Activated naive CD4-positive, alpha-beta T cell treated with anti-CD3 and anti-CD28 coated beads, Interleukin-2, amount 10 ng/mL, durations not matched to agents 7 days and 5 days (primary cell): ENCODE measurements at regions not wholly inside any gene's neighbourhood (a gene's known extent, or its start where the extent isn't known, plus 50 kb on each side); places are given as distances from the start of the nearest gene placed in this dataset.

ENCODE experiments used
- CTCF ChIA-PET: fragments of 350-600 bp; sonication (Branson Sonifier 250); formaldehyde crosslinking; loops from one replicate; lab custom pipeline; 2021; ENCODE audit warnings: antibody characterized with exemption; lab: Charles Lee
- DNase-seq: peaks from one replicate; pipeline ENCODE4 v3.0.0-alpha.2; 2020
- H3K27ac Mint-ChIP-seq: one replicate; pipeline ENCODE4 v1.8.0; 2021; ENCODE audit warnings: mild to moderate bottlenecking, moderate library complexity, mixed read lengths
- H3K27me3 Mint-ChIP-seq: one replicate; pipeline ENCODE4 v1.8.0; 2021; ENCODE audit warnings: mild to moderate bottlenecking, mixed read lengths
- H3K36me3 Mint-ChIP-seq: one replicate; pipeline ENCODE4 v1.8.0; 2021; ENCODE audit warnings: mixed read lengths
- H3K4me1 Mint-ChIP-seq: one replicate; pipeline ENCODE4 v1.8.0; 2021; ENCODE audit warnings: mixed read lengths
- H3K4me3 Mint-ChIP-seq: one replicate; pipeline ENCODE4 v1.8.0; 2021; ENCODE audit warnings: mild to moderate bottlenecking, moderate library complexity, mixed read lengths
- H3K9me3 Mint-ChIP-seq: one replicate; pipeline ENCODE4 v1.8.0; 2021; ENCODE audit warnings: mixed read lengths

- H3K9me3 Mint-ChIP-seq, result peaks cover 1% of the 10 kb centered on the region
- no peaks in the 10 kb centered on the region for H3K4me1 Mint-ChIP-seq
- no peaks in the 10 kb centered on the region for H3K27me3 Mint-ChIP-seq
- CTCF ChIA-PET, result no interaction called here
- no peak for DNase-seq
- H3K27ac Mint-ChIP-seq, result no peak overlapping the region
- no peak overlapping the region for H3K4me3 Mint-ChIP-seq
- no peaks in the 10 kb centered on the region for H3K36me3 Mint-ChIP-seq
Measured at GRCh38 chr10:59517341-59517899, 155.1 kb upstream of the FAM13C start.

GRCh38 chr10:59513558-59513957 is 151.2 kb upstream of the FAM13C start:
- no peaks in the 10 kb centered on the region for H3K9me3 Mint-ChIP-seq
- H3K27ac Mint-ChIP-seq, result no peak overlapping the region
- no peak for DNase-seq
- H3K36me3 Mint-ChIP-seq, result no peaks in the 10 kb centered on the region
- H3K4me1 Mint-ChIP-seq, result no peaks in the 10 kb centered on the region
- H3K27me3 Mint-ChIP-seq, result no peaks in the 10 kb centered on the region
- CTCF ChIA-PET, result no interaction called here
- no peak overlapping the region for H3K4me3 Mint-ChIP-seq

GRCh38 chr10:59512951-59513350 is 150.6 kb upstream of the FAM13C start:
- Mint-ChIP-seq H3K36me3 (no peaks in the 10 kb centered on the region), H3K4me1 (no peaks in the 10 kb centered on the region), H3K27me3 (no peaks in the 10 kb centered on the region), H3K9me3 (no peaks in the 10 kb centered on the region), H3K4me3 (no peak overlapping the region), H3K27ac (no peak overlapping the region)
- CTCF ChIA-PET, result no interaction called here
- DNase-seq, result no peak

GRCh38 chr10:59508956-59509355 is 146.6 kb upstream of the FAM13C start:
- Mint-ChIP-seq H3K36me3 (no peaks in the 10 kb centered on the region), H3K27me3 (no peaks in the 10 kb centered on the region)
- CTCF ChIA-PET, result no interaction called here

GRCh38 chr10:59508296-59508695 is 145.9 kb upstream of the FAM13C start:
- Mint-ChIP-seq H3K4me1 (no peaks in the 10 kb centered on the region), H3K27ac (no peak overlapping the region), H3K9me3 (no peaks in the 10 kb centered on the region), H3K27me3 (no peaks in the 10 kb centered on the region), H3K36me3 (no peaks in the 10 kb centered on the region), H3K4me3 (no peak overlapping the region)
- CTCF ChIA-PET, result no interaction called here
- no peak for DNase-seq

More at GRCh38 chr10:59508956-59509355, 146.6 kb upstream of the FAM13C start:
- no peak overlapping the region for H3K27ac Mint-ChIP-seq
- H3K4me1 Mint-ChIP-seq, result no peaks in the 10 kb centered on the region
- no peak overlapping the region for H3K4me3 Mint-ChIP-seq
- no peak for DNase-seq
- no peaks in the 10 kb centered on the region for H3K9me3 Mint-ChIP-seq

GRCh38 chr10:59505926-59506325 is 143.6 kb upstream of the FAM13C start:
- DNase-seq, result no peak
- H3K27ac Mint-ChIP-seq, result no peak overlapping the region
- CTCF ChIA-PET, result no interaction called here

GRCh38 chr10:59499460-59499859 is 137.1 kb upstream of the FAM13C start:
- peaks cover 12% of the 10 kb centered on the region for H3K9me3 Mint-ChIP-seq
- H3K36me3 Mint-ChIP-seq, result no peaks in the 10 kb centered on the region
- CTCF ChIA-PET, result no interaction called here
- H3K27me3 Mint-ChIP-seq, result no peaks in the 10 kb centered on the region
- no peak overlapping the region for H3K27ac Mint-ChIP-seq
- no peak for DNase-seq
- no peak overlapping the region for H3K4me3 Mint-ChIP-seq
- no peaks in the 10 kb centered on the region for H3K4me1 Mint-ChIP-seq

More at GRCh38 chr10:59505926-59506325, 143.6 kb upstream of the FAM13C start:
- no peaks in the 10 kb centered on the region for H3K4me1 Mint-ChIP-seq
- H3K36me3 Mint-ChIP-seq, result no peaks in the 10 kb centered on the region
- no peaks in the 10 kb centered on the region for H3K9me3 Mint-ChIP-seq
- no peak overlapping the region for H3K4me3 Mint-ChIP-seq
- no peaks in the 10 kb centered on the region for H3K27me3 Mint-ChIP-seq

- CTCF ChIA-PET, result no interaction called here
- Mint-ChIP-seq H3K4me1 (no peaks in the 10 kb centered on the region), H3K27me3 (no peaks in the 10 kb centered on the region), H3K4me3 (no peak overlapping the region), H3K9me3 (peaks cover 16% of the 10 kb centered on the region), H3K27ac (no peak overlapping the region), H3K36me3 (no peaks in the 10 kb centered on the region)
- no peak for DNase-seq
Measured at GRCh38 chr10:59493017-59493416, 130.7 kb upstream of the FAM13C start.

GRCh38 chr10:59479426-59479825 is 117.1 kb upstream of the FAM13C start:
- CTCF ChIA-PET, result no interaction called here
- Mint-ChIP-seq H3K4me3 (no peak overlapping the region), H3K9me3 (no peaks in the 10 kb centered on the region), H3K27me3 (no peaks in the 10 kb centered on the region), H3K36me3 (no peaks in the 10 kb centered on the region), H3K4me1 (no peaks in the 10 kb centered on the region), H3K27ac (no peak overlapping the region)
- no peak for DNase-seq

- no peaks in the 10 kb centered on the region for H3K36me3 Mint-ChIP-seq
Measured at GRCh38 chr10:59470570-59470969, 108.2 kb upstream of the FAM13C start.

GRCh38 chr10:59465088-59465487 is 102.7 kb upstream of the FAM13C start:
- Mint-ChIP-seq H3K9me3 (no peaks in the 10 kb centered on the region), H3K4me1 (no peaks in the 10 kb centered on the region), H3K27ac (no peak overlapping the region), H3K27me3 (no peaks in the 10 kb centered on the region), H3K36me3 (no peaks in the 10 kb centered on the region), H3K4me3 (no peak overlapping the region)
- no peak for DNase-seq
- CTCF ChIA-PET, result no interaction called here

More at GRCh38 chr10:59470570-59470969, 108.2 kb upstream of the FAM13C start:
- H3K4me3 Mint-ChIP-seq, result no peak overlapping the region
- no peaks in the 10 kb centered on the region for H3K27me3 Mint-ChIP-seq
- H3K4me1 Mint-ChIP-seq, result no peaks in the 10 kb centered on the region
- no peak for DNase-seq
- peaks cover 3% of the 10 kb centered on the region for H3K9me3 Mint-ChIP-seq
- no peak overlapping the region for H3K27ac Mint-ChIP-seq
- CTCF ChIA-PET, result no interaction called here

- Mint-ChIP-seq H3K4me1 (no peaks in the 10 kb centered on the region), H3K27ac (no peak overlapping the region), H3K36me3 (no peaks in the 10 kb centered on the region), H3K27me3 (no peaks in the 10 kb centered on the region), H3K9me3 (no peaks in the 10 kb centered on the region), H3K4me3 (no peak overlapping the region)
- CTCF ChIA-PET, result no interaction called here
- no peak for DNase-seq
Measured at GRCh38 chr10:59464483-59464882, 102.1 kb upstream of the FAM13C start.

- CTCF ChIA-PET, result no interaction called here
- no peak for DNase-seq
- H3K36me3 Mint-ChIP-seq, result no peaks in the 10 kb centered on the region
- H3K27me3 Mint-ChIP-seq, result no peaks in the 10 kb centered on the region
- H3K4me3 Mint-ChIP-seq, result no peak overlapping the region
- H3K4me1 Mint-ChIP-seq, result no peaks in the 10 kb centered on the region
- no peaks in the 10 kb centered on the region for H3K9me3 Mint-ChIP-seq
- no peak overlapping the region for H3K27ac Mint-ChIP-seq
Measured at GRCh38 chr10:59463909-59464308, 101.6 kb upstream of the FAM13C start.

GRCh38 chr10:59460601-59461000 is 98.3 kb upstream of the FAM13C start:
- no peak for DNase-seq
- Mint-ChIP-seq H3K36me3 (no peaks in the 10 kb centered on the region), H3K4me1 (no peaks in the 10 kb centered on the region), H3K9me3 (no peaks in the 10 kb centered on the region), H3K27ac (no peak overlapping the region), H3K27me3 (no peaks in the 10 kb centered on the region), H3K4me3 (no peak overlapping the region)
- CTCF ChIA-PET, result no interaction called here

GRCh38 chr10:59456199-59456598 is 93.8 kb upstream of the FAM13C start:
- DNase-seq, result no peak
- Mint-ChIP-seq H3K4me1 (no peaks in the 10 kb centered on the region), H3K27me3 (no peaks in the 10 kb centered on the region), H3K4me3 (no peak overlapping the region), H3K9me3 (no peaks in the 10 kb centered on the region), H3K27ac (no peak overlapping the region), H3K36me3 (no peaks in the 10 kb centered on the region)
- CTCF ChIA-PET, result no interaction called here
